ENCODE measurements at regions not wholly inside any gene's neighbourhood (a gene's known extent, or its start where the extent isn't known, plus 50 kb on each side); places are given as distances from the start of the nearest gene placed in this dataset.

GRCh38 chrX:74180716-74181115 is 123.3 kb upstream of the ZCCHC13 start:
- H3K4me3 ChIP-seq (ENCODE audit: low read depth, low read length): no peak overlapping the region
- TF ChIP-seq CTCF (IDR thresholded peaks at IDR 0.05; ENCODE audit: low read depth, low read length): no peak

GRCh38 chrX:74179990-74180389 is 124.0 kb upstream of the ZCCHC13 start:
- TF ChIP-seq CTCF (IDR thresholded peaks at IDR 0.05; ENCODE audit: low read depth, low read length): no peak
- H3K4me3 ChIP-seq (ENCODE audit: low read depth, low read length): no peak overlapping the region

GRCh38 chrX:74179499-74179898 is 124.5 kb upstream of the ZCCHC13 start:
- no peak for TF ChIP-seq CTCF (IDR thresholded peaks at IDR 0.05; ENCODE audit: low read depth, low read length)

GRCh38 chrX:74179071-74179470 is 124.9 kb upstream of the ZCCHC13 start:
- H3K4me3 ChIP-seq (ENCODE audit: low read depth, low read length): no peak overlapping the region
- no peak for TF ChIP-seq CTCF (IDR thresholded peaks at IDR 0.05; ENCODE audit: low read depth, low read length)

More at GRCh38 chrX:74179499-74179898, 124.5 kb upstream of the ZCCHC13 start:
- no peak overlapping the region for H3K4me3 ChIP-seq (ENCODE audit: low read depth, low read length)

- TF ChIP-seq CTCF (IDR thresholded peaks at IDR 0.05; ENCODE audit: low read depth, low read length): no peak
- H3K4me3 ChIP-seq (ENCODE audit: low read depth, low read length): no peak overlapping the region
Observed at GRCh38 chrX:74178536-74178935, 125.4 kb upstream of the ZCCHC13 start.

GRCh38 chrX:74171465-74171864 is 132.5 kb upstream of the ZCCHC13 start:
- H3K4me3 ChIP-seq (ENCODE audit: low read depth, low read length): no peak overlapping the region
- no peak for TF ChIP-seq CTCF (IDR thresholded peaks at IDR 0.05; ENCODE audit: low read depth, low read length)

GRCh38 chrX:74162199-74162598 is 141.8 kb upstream of the ZCCHC13 start:
- no peak overlapping the region for H3K4me3 ChIP-seq (ENCODE audit: low read depth, low read length)
- TF ChIP-seq CTCF (IDR thresholded peaks at IDR 0.05; ENCODE audit: low read depth, low read length): no peak
